B cell (primary cell): ENCODE measurements at regions not wholly inside any gene's neighbourhood (a gene's known extent, or its start where the extent isn't known, plus 50 kb on each side); places are given as distances from the start of the nearest gene placed in this dataset.

ENCODE experiments used
- CTCF ChIP-seq: fragments of 200-600 bp; IDR thresholded peaks from one replicate; pipeline ENCODE4 v1.8.0; 2022; ENCODE audit warnings: antibody characterized with exemption, mild to moderate bottlenecking
- EZH2 ChIP-seq: IDR thresholded peaks from 2 replicates; pipeline ENCODE4 v1.6.1; 2012; ENCODE audit warnings: borderline replicate concordance, low read depth, mild to moderate bottlenecking, moderate library complexity, low read length; ENCODE audit not compliant: insufficient read depth, poor library complexity, severe bottlenecking

GRCh38 chr16:76824791-76825190, 366.2 kb upstream of the MON1B start:
- TF ChIP-seq EZH2 = no peak
- no peak for TF ChIP-seq CTCF
